ENCODE measurements at regions not wholly inside any gene's neighbourhood (a gene's known extent, or its start where the extent isn't known, plus 50 kb on each side); places are given as distances from the start of the nearest gene placed in this dataset.

DNA sequence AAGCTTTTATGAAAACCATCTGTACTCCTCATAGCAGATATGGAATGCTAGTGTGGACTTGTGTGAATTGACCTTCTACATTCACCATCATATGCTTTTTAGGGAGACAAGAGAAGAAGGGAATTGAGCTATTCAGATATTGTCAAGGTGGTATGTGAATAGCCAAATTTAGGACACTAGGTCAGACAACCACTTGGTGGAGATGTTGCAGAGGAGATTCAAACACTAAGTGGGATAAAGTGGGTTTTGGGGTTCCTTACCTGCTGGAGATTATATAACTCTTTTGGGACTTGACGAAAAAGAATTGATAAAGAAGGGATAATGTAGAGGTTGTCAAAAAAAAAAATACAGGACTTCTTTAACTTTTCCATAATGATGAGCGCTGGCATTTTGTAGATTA is 231.8 kb upstream of the THRB start:
- H2AFZ ChIP-seq (ENCODE audit: low read depth, low read length) = no peak overlapping the region
- H3K4me3 ChIP-seq (ENCODE audit: low read length) = no peak overlapping the region
- H3K4me1 ChIP-seq (ENCODE audit: insufficient read depth, low read length) = no peaks in the 10 kb centered on the region
- H3K36me3 ChIP-seq (ENCODE audit: insufficient read depth, low read length) = no peaks in the 10 kb centered on the region
- no peaks in the 10 kb centered on the region for H3K9me3 ChIP-seq (ENCODE audit: low read length)
- no peaks in the 10 kb centered on the region for H3K27me3 ChIP-seq (ENCODE audit: insufficient read depth, low read length)

DNA sequence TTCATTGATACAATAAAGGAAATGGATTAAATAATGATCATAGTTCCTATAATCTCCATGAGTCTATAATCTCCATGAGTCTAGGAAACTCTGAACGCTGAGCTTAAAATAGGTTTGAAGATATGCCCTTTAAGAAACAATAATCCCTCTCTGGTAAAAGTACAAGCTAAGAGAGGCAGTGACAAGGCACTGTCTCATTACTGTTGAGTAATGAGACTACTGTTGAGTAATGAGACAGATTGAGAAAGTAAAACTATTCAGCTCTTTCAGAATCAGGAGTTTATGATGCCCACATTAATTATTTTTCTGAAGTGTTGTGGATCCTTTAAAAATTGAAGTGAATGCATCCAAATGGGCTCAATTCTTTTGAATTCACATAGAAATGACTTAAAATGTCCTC is 235.5 kb upstream of the THRB start:
- H2AFZ ChIP-seq (ENCODE audit: low read depth, low read length) = no peak overlapping the region
- no peaks in the 10 kb centered on the region for H3K27me3 ChIP-seq (ENCODE audit: insufficient read depth, low read length)
- H3K9me3 ChIP-seq (ENCODE audit: low read length) = no peaks in the 10 kb centered on the region
- H3K36me3 ChIP-seq (ENCODE audit: insufficient read depth, low read length) = no peaks in the 10 kb centered on the region
- no peak overlapping the region for H3K4me3 ChIP-seq (ENCODE audit: low read length)
- H3K4me1 ChIP-seq (ENCODE audit: insufficient read depth, low read length) = no peaks in the 10 kb centered on the region

DNA sequence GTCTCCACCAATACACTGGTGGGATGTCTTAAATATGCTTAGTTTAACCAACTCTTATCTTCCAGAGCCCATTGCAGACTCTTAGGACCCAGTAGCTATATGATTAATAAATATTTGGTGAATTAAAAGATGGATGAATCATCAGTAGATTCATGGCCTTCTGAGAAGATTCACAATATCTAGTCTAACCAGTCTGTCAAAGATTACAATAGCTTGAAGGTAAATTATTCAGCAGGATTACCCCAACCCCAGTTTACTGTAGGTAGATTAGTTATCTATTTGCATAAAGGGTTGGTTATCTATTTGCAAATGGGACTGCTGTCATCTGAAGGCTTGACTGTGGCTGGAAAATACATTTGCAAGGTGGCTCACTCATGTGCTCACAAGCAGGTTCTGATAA is 239.4 kb upstream of the THRB start:
- H2AFZ ChIP-seq (ENCODE audit: low read depth, low read length) = no peak overlapping the region
- H3K4me3 ChIP-seq (ENCODE audit: low read length) = no peak overlapping the region
- H3K9me3 ChIP-seq (ENCODE audit: low read length) = no peaks in the 10 kb centered on the region
- H3K4me1 ChIP-seq (ENCODE audit: insufficient read depth, low read length) = no peaks in the 10 kb centered on the region
- no peaks in the 10 kb centered on the region for H3K27me3 ChIP-seq (ENCODE audit: insufficient read depth, low read length)
- no peaks in the 10 kb centered on the region for H3K36me3 ChIP-seq (ENCODE audit: insufficient read depth, low read length)

DNA sequence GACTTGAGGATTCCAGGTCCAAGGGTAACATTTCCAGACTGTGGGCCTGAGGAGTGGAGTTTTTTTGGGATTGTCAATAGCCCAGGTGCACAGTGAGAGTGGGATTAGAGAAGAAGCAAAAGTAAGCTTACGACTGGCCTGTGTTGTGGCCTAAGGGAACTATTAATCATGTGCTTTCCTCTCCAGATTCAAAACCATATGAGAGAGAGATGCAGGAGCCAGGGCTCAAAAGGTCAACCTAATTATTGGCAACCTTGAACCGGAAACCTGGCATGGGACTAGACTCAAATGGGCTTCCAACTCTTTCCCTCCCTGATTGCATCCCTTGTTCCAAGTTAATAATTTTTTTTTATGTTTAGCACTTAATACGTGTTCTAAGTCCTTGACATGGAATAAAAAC is 242.1 kb upstream of the THRB start:
- H3K9me3 ChIP-seq (ENCODE audit: low read length) = no peaks in the 10 kb centered on the region
- H3K27me3 ChIP-seq (ENCODE audit: insufficient read depth, low read length) = no peaks in the 10 kb centered on the region
- no peaks in the 10 kb centered on the region for H3K36me3 ChIP-seq (ENCODE audit: insufficient read depth, low read length)
- no peaks in the 10 kb centered on the region for H3K4me1 ChIP-seq (ENCODE audit: insufficient read depth, low read length)
- H2AFZ ChIP-seq (ENCODE audit: low read depth, low read length) = no peak overlapping the region
- no peak overlapping the region for H3K4me3 ChIP-seq (ENCODE audit: low read length)

DNA sequence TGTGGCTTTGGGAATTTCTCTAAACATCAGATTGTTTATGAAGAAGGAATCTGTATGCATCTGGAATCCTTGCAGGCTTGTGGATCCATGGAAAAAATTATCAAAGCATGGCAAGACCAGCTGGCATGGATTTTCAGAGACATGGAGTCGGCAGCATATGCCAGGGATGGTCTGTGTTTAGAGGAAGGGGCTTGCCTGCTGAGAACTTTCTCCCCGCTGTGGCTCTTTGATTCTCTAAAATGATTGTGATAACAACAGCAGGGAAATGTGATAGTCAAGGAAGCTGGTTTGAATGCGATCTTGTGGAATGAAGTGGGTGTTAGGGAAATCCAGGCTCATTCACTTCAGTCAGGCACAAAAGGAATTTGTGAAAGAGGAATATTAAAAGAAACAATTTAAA is 245.7 kb upstream of the THRB start:
- no peaks in the 10 kb centered on the region for H3K9me3 ChIP-seq (ENCODE audit: low read length)
- no peak overlapping the region for H3K4me3 ChIP-seq (ENCODE audit: low read length)
- no peaks in the 10 kb centered on the region for H3K27me3 ChIP-seq (ENCODE audit: insufficient read depth, low read length)
- H2AFZ ChIP-seq (ENCODE audit: low read depth, low read length) = no peak overlapping the region
- no peaks in the 10 kb centered on the region for H3K4me1 ChIP-seq (ENCODE audit: insufficient read depth, low read length)
- H3K36me3 ChIP-seq (ENCODE audit: insufficient read depth, low read length) = no peaks in the 10 kb centered on the region

DNA sequence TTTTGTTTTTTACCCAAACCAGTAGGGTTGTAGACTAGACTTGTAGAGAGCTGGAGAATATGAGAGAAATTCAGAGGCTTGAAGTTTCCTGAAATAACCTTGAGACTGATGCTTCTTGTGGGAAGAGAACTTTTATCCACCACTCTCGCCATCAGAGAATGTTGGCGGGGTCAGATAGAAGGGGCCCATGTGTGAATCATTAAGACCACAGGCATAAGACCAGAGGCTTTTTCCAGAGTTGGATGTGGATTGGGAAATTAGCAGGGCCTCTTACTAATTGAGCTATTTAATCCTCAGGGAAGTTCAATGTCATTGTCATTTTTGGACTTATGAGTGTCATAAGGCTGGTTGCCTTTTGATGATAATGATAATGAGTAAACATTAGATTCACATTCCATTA is 246.9 kb upstream of the THRB start:
- Histone ChIP-seq H3K27me3 (ENCODE audit: insufficient read depth, low read length) (no peaks in the 10 kb centered on the region), H3K9me3 (ENCODE audit: low read length) (no peaks in the 10 kb centered on the region), H3K36me3 (ENCODE audit: insufficient read depth, low read length) (no peaks in the 10 kb centered on the region), H3K4me1 (ENCODE audit: insufficient read depth, low read length) (no peaks in the 10 kb centered on the region), H2AFZ (ENCODE audit: low read depth, low read length) (no peak overlapping the region), H3K4me3 (ENCODE audit: low read length) (no peak overlapping the region)

DNA sequence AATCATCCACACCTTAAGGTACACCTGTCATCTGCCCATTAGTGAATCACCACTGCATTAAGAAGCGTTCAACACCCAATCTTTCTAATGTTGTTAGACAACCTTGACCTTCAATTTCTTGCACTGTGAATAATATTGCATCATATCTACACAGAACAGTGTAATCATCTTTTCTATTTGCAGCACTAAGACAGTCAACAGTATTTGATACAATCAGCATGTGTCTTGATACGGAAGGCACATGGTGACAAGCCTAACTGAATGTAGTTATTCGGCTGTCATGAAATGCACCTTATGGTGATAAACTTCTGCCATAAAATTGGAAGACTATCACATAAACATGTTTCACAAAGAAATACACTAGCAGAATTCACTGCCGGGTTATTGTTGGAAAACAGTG is 253.9 kb upstream of the THRB start:
- no peaks in the 10 kb centered on the region for H3K9me3 ChIP-seq (ENCODE audit: low read length)
- H2AFZ ChIP-seq (ENCODE audit: low read depth, low read length) = no peak overlapping the region
- no peaks in the 10 kb centered on the region for H3K4me1 ChIP-seq (ENCODE audit: insufficient read depth, low read length)

DNA sequence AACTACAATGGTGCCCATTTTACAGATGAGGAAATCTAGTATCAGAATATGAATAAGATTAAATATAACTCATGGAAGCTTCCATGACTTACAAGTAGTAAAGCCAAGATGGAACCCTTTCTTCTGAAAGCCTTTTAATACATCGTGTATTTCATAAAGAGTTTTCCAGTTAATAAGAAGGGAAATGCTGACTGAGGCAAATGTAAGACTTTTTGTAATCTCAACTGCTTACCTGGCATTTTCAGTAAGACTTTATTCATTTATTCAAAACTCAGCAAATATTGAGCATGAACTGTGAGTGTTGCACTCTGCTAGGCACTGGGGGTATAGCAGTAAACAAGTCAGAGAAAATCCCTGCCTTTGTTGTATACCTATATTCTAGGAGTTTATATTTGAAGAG is 256.4 kb upstream of the THRB start:
- H2AFZ ChIP-seq (ENCODE audit: low read depth, low read length) = no peak overlapping the region
- H3K27me3 ChIP-seq (ENCODE audit: insufficient read depth, low read length) = no peaks in the 10 kb centered on the region
- H3K4me3 ChIP-seq (ENCODE audit: low read length) = no peak overlapping the region
- no peaks in the 10 kb centered on the region for H3K36me3 ChIP-seq (ENCODE audit: insufficient read depth, low read length)
- no peaks in the 10 kb centered on the region for H3K9me3 ChIP-seq (ENCODE audit: low read length)
- peaks cover 8% of the 10 kb centered on the region for H3K4me1 ChIP-seq (ENCODE audit: insufficient read depth, low read length)

More for the DNA sequence above, 253.9 kb upstream of the THRB start:
- Histone ChIP-seq H3K27me3 (ENCODE audit: insufficient read depth, low read length) (no peaks in the 10 kb centered on the region), H3K4me3 (ENCODE audit: low read length) (no peak overlapping the region), H3K36me3 (ENCODE audit: insufficient read depth, low read length) (no peaks in the 10 kb centered on the region)

DNA sequence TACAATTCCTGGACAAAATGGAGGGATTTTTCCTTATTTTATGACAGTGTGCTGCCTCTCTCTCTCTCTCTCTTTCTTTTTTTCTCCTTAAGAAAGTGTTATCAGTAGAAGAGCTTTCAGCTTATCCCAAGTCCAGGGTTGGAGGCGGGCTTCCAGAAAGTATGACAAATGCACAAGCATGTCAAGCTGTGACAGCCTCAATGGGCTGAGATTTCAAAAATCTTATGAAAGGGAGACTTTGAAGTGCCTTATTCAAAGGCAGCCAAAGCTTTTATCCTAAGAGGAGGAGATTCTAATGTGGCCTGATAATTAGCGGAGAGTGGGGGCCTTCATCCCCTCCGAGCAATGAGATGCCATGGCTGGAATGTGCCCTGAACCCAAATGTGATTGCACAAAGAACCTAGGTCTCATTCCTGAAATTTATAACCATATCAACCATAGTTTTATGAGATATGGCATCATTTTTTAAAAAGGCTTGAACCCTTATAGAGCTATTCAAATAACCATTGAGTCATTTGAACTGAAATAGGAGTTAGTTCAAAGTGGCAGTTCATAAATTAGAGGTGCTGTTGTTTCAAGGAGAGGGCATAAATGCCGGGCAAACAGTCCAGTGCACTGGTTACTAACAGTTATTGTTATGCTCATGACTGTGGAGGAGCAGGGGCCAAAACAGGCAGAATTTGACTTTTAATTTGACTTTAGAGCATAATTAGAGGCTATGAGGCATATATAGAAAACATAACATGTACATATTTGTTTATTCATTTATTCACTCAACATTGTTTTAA is 261.6 kb upstream of the THRB start:
- no peaks in the 10 kb centered on the region for H3K27me3 ChIP-seq (ENCODE audit: insufficient read depth, low read length)
- no peak overlapping the region for H2AFZ ChIP-seq (ENCODE audit: low read depth, low read length)
- H3K36me3 ChIP-seq (ENCODE audit: insufficient read depth, low read length) = no peaks in the 10 kb centered on the region
- H3K4me1 ChIP-seq (ENCODE audit: insufficient read depth, low read length) = peaks cover 20% of the 10 kb centered on the region
- H3K4me3 ChIP-seq (ENCODE audit: low read length) = no peak overlapping the region
- no peaks in the 10 kb centered on the region for H3K9me3 ChIP-seq (ENCODE audit: low read length)

DNA sequence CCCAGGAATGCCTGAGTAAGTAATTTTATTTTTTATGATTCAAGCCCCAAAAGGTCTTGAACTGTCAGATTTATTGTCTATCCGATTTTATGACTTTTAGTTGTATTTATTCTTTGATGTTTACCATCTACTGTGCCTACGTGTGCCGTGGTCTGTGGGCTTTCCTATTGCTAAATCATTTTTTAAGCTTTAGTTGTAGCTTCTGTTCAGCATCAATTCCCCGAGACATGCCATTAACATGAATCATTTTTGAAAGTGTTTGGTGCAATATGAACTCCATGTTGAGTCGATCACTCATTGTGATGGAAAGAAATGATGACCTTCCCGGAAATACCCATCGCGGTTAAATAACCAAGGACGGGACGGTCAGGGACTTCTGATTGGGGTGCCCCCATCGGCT is 268.7 kb upstream of the THRB start:
- no peak overlapping the region for H3K4me3 ChIP-seq (ENCODE audit: low read length)
- no peaks in the 10 kb centered on the region for H3K36me3 ChIP-seq (ENCODE audit: insufficient read depth, low read length)

DNA sequence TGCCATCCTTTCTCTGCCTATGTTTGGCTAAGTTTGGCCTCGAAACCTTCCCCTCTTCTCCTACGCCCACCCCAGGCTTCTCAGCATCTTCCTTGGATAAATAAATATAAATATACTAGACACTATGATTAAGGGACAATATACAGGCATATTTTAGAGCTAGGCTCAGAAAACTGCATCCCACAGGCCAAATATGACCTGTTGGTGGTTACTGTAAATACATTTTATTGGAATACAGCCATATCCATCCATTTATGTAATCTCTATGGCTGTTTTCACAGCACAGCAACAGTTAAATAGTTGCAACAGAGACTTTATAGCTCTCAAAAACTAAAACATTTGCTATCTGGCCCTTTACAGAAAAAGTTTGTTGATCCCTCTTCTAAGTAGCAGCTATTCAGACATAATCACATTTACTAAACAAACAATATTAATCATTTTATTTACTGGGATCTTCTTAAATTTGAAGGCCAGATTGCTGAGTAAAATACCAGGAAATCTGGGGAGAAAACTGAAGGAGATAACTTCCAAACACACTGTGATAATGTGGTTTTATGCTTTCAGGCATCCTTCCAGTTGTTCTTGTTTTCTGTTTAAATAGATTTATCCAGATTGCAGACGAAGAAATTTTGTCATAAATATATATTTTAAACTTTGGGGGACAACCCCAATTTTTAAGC is 269.7 kb upstream of the THRB start:
- no peak overlapping the region for H3K4me3 ChIP-seq (ENCODE audit: low read length)
- no peak overlapping the region for H2AFZ ChIP-seq (ENCODE audit: low read depth, low read length)
- H3K4me1 ChIP-seq (ENCODE audit: insufficient read depth, low read length) = no peaks in the 10 kb centered on the region
- H3K36me3 ChIP-seq (ENCODE audit: insufficient read depth, low read length) = no peaks in the 10 kb centered on the region
- no peaks in the 10 kb centered on the region for H3K27me3 ChIP-seq (ENCODE audit: insufficient read depth, low read length)
- H3K9me3 ChIP-seq (ENCODE audit: low read length) = no peaks in the 10 kb centered on the region

More for the DNA sequence above, 268.7 kb upstream of the THRB start:
- no peaks in the 10 kb centered on the region for H3K4me1 ChIP-seq (ENCODE audit: insufficient read depth, low read length)
- no peak overlapping the region for H2AFZ ChIP-seq (ENCODE audit: low read depth, low read length)
- H3K27me3 ChIP-seq (ENCODE audit: insufficient read depth, low read length) = no peaks in the 10 kb centered on the region
- H3K9me3 ChIP-seq (ENCODE audit: low read length) = no peaks in the 10 kb centered on the region

DNA sequence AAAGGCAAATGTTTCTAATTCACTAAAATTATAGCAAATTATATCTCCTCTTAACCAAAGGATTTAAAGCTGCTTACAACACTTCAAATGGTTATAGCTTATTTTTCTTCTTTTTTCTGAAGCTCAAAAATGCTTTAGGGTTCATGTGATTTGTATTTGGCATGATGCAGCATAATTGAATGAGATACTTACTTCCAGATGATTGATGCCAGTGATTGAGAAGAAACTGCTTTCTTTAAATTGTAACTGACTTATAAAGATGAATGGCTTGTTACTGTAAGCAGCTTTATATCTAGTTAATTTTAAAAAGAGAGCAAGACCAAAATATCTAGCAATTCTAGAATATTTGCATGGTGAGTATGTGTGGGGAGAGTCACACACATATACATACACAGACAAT is 270.7 kb upstream of the THRB start:
- no peaks in the 10 kb centered on the region for H3K27me3 ChIP-seq (ENCODE audit: insufficient read depth, low read length)
- no peak overlapping the region for H2AFZ ChIP-seq (ENCODE audit: low read depth, low read length)
- no peaks in the 10 kb centered on the region for H3K9me3 ChIP-seq (ENCODE audit: low read length)

DNA sequence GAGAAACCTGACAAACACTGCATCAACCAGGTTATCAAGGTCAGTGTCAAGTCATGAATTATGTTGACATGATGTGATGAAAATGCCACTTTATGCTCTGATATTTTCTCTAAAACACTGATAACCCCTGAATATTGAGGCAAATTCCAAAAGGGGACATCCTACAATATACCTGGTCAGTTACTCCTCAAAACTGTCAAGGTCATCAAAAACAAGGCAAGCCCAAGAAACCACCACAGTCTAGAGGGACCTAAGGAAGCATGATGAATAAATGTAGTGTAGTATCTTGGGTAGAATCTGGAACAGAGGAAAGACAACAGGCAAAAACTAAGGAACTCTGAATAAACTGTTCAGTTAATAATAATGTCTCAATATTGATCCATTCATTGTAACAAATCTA is 275.3 kb upstream of the THRB start:
- no peaks in the 10 kb centered on the region for H3K36me3 ChIP-seq (ENCODE audit: insufficient read depth, low read length)
- no peak overlapping the region for H3K4me3 ChIP-seq (ENCODE audit: low read length)
- peaks cover 10% of the 10 kb centered on the region for H3K4me1 ChIP-seq (ENCODE audit: insufficient read depth, low read length)
- no peak overlapping the region for H2AFZ ChIP-seq (ENCODE audit: low read depth, low read length)
- no peaks in the 10 kb centered on the region for H3K9me3 ChIP-seq (ENCODE audit: low read length)
- H3K27me3 ChIP-seq (ENCODE audit: insufficient read depth, low read length) = no peaks in the 10 kb centered on the region

More for the DNA sequence above, 270.7 kb upstream of the THRB start:
- H3K36me3 ChIP-seq (ENCODE audit: insufficient read depth, low read length) = no peaks in the 10 kb centered on the region
- peaks cover 6% of the 10 kb centered on the region for H3K4me1 ChIP-seq (ENCODE audit: insufficient read depth, low read length)
- H3K4me3 ChIP-seq (ENCODE audit: low read length) = no peak overlapping the region
